Endothelial cell of umbilical vein (primary cell): ENCODE measurements at regions not wholly inside any gene's neighbourhood (a gene's known extent, or its start where the extent isn't known, plus 50 kb on each side); places are given as distances from the start of the nearest gene placed in this dataset.

Experiments
- CTCF ChIP-seq, 2 donors: IDR thresholded peaks; 1 replicate in 1 of 2; 2 replicates in 1 of 2; pipeline ENCODE4 v1.5.1; 2011; ENCODE audit warnings: low read length in 2 of 2, mild to moderate bottlenecking in 2 of 2, moderate library complexity in 2 of 2, control low read depth in 1 of 2, inconsistent platforms in 1 of 2, low read depth in 1 of 2; ENCODE audit not compliant: insufficient read depth in 1 of 2; ENCODE audit errors: extremely low read depth in 1 of 2
- EZH2 ChIP-seq: IDR thresholded peaks from 2 replicates; pipeline ENCODE4 v1.6.1; 2012; ENCODE audit warnings: borderline replicate concordance, low read depth, mild to moderate bottlenecking, moderate library complexity, low read length, inconsistent platforms; ENCODE audit not compliant: severe bottlenecking
- POLR2A ChIP-seq: IDR thresholded peaks from 2 replicates; pipeline ENCODE4 v1.6.1; 2012; ENCODE audit warnings: low read depth, mild to moderate bottlenecking, control low read depth, low read length
- POLR2AphosphoS5 ChIP-seq: IDR thresholded peaks from 2 replicates; pipeline ENCODE4 v1.6.1; 2012; ENCODE audit warnings: low read depth, mild to moderate bottlenecking, control low read depth, low read length, moderate library complexity; ENCODE audit not compliant: insufficient read depth

GRCh38 chr1:5580926-5581325 lies 411.3 kb downstream of the NPHP4 start:
- TF ChIP-seq CTCF (IDR thresholded peaks at IDR 0.05; ENCODE audit: extremely low read depth in 1 of 2, insufficient read depth in 1 of 2, low read depth in 1 of 2, low read length in 2 of 2) (no peak), POLR2AphosphoS5 (no peak), POLR2A (no peak), EZH2 (no peak)
